HEK293 (cell line): ENCODE measurements at regions not wholly inside any gene's neighbourhood (a gene's known extent, or its start where the extent isn't known, plus 50 kb on each side); places are given as distances from the start of the nearest gene placed in this dataset.

Experiments used
- BCL11A ChIP-seq: fragments of 450-650 bp; formaldehyde crosslinking; IDR thresholded peaks from 2 replicates; pipeline ENCODE4 v1.5.1; 2016; ENCODE audit warnings: low read depth, missing biosample characterization, missing genetic modification characterization
- MYNN ChIP-seq: fragments of 450-650 bp; formaldehyde crosslinking; IDR thresholded peaks from 2 replicates; pipeline ENCODE4 v1.5.1; 2016; ENCODE audit warnings: missing biosample characterization, missing genetic modification characterization, borderline replicate concordance
- ZBTB1 ChIP-seq: fragments of 450-650 bp; formaldehyde crosslinking; IDR thresholded peaks from 2 replicates; pipeline ENCODE4 v1.5.1; 2016; ENCODE audit warnings: missing biosample characterization, missing genetic modification characterization
- ZNF140 ChIP-seq: fragments of 450-650 bp; formaldehyde crosslinking; IDR thresholded peaks from 2 replicates; pipeline ENCODE4 v1.5.1; 2016; ENCODE audit warnings: missing biosample characterization, missing genetic modification characterization
- ZNF202 ChIP-seq: fragments of 450-650 bp; formaldehyde crosslinking; IDR thresholded peaks from 2 replicates; pipeline ENCODE4 v1.5.1; 2016; ENCODE audit warnings: missing biosample characterization, missing genetic modification characterization, borderline replicate concordance
- ZNF221 ChIP-seq: fragments of 450-650 bp; formaldehyde crosslinking; IDR thresholded peaks from 2 replicates; pipeline ENCODE4 v1.5.1; 2017; ENCODE audit warnings: missing biosample characterization, missing genetic modification characterization, borderline replicate concordance
- ZNF629 ChIP-seq: fragments of 450-650 bp; formaldehyde crosslinking; IDR thresholded peaks from 2 replicates; pipeline ENCODE4 v1.5.1; 2017; ENCODE audit warnings: missing biosample characterization, missing genetic modification characterization
- ZNF660 ChIP-seq: fragments of 450-650 bp; IDR thresholded peaks from 2 replicates; pipeline ENCODE4 v1.5.1; 2018; ENCODE audit warnings: missing biosample characterization, mild to moderate bottlenecking, missing genetic modification characterization
- ZNF837 ChIP-seq: fragments of 450-650 bp; formaldehyde crosslinking; IDR thresholded peaks from 2 replicates; pipeline ENCODE4 v1.5.1; 2016; ENCODE audit warnings: missing biosample characterization, missing genetic modification characterization
- TF ChIP-seq, protein P1 (sequence below): fragments of 450-650 bp; formaldehyde crosslinking; IDR thresholded peaks from 2 replicates; pipeline ENCODE4 v1.5.1; 2016; ENCODE audit warnings: missing biosample characterization, missing genetic modification characterization

DNA sequence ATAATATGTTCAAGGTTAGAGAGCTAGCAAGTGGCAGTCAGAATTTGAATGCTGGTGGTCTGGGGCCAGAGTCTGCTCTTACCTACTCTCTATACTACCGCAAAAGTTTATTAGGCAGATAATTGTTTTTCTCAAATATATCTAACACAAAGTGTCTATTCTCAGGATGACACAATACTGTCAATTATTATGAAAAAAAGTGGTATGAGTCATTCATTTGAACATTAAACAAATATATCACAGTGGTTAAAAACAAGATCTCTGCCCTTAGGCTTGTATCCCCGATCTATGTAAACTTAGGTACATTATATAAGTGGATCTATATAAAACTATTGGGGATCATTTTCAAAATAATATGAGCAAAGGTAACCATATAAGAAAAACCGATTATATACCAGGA lies 354.9 kb downstream of the CETN3 start:
- TF ChIP-seq, protein P1, sequence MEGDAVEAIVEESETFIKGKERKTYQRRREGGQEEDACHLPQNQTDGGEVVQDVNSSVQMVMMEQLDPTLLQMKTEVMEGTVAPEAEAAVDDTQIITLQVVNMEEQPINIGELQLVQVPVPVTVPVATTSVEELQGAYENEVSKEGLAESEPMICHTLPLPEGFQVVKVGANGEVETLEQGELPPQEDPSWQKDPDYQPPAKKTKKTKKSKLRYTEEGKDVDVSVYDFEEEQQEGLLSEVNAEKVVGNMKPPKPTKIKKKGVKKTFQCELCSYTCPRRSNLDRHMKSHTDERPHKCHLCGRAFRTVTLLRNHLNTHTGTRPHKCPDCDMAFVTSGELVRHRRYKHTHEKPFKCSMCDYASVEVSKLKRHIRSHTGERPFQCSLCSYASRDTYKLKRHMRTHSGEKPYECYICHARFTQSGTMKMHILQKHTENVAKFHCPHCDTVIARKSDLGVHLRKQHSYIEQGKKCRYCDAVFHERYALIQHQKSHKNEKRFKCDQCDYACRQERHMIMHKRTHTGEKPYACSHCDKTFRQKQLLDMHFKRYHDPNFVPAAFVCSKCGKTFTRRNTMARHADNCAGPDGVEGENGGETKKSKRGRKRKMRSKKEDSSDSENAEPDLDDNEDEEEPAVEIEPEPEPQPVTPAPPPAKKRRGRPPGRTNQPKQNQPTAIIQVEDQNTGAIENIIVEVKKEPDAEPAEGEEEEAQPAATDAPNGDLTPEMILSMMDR (tag by site-specific recombination), result no peak
- TF ChIP-seq ZNF140 (tag by site-specific recombination) (no peak), BCL11A (tag by site-specific recombination) (no peak), ZNF629 (tag by site-specific recombination) (no peak), MYNN (tag by site-specific recombination) (no peak), ZNF202 (tag by site-specific recombination) (no peak), ZBTB1 (tag by site-specific recombination) (no peak), ZNF221 (tag by site-specific recombination) (no peak), ZNF837 (tag by site-specific recombination) (no peak), ZNF660 (tag by site-specific recombination) (no peak)
